ENCODE measurements at regions not wholly inside any gene's neighbourhood (a gene's known extent, or its start where the extent isn't known, plus 50 kb on each side); places are given as distances from the start of the nearest gene placed in this dataset.

- TF ChIP-seq GATA3 (IDR thresholded peaks at IDR 0.05; ENCODE audit: low read depth, low read length) (no peak), GATA2 (IDR thresholded peaks at IDR 0.05; ENCODE audit: low read depth, low read length) (no peak)
Observed at GRCh38 chr12:98144953-98145352, 370.4 kb upstream of the TMPO start.

All from SH-SY5Y (cell line).